A673 (cell line): ENCODE measurements at regions not wholly inside any gene's neighbourhood (a gene's known extent, or its start where the extent isn't known, plus 50 kb on each side); places are given as distances from the start of the nearest gene placed in this dataset.
"Not testable (repeated sequence)": the region's sequence is repeated elsewhere in the genome, so short reads cannot be mapped to it uniquely, and the experiment has no call there.

Experiments used
- BruUV-seq: library from RNA; stranded (reverse); fragments of 400-500 nt; replicated peaks from 2 replicates; lab custom pipeline; 2021; lab: Mats Ljungman, UMichigan
- CTCF ChIA-PET: fragments of 300-600 bp; sonication (Branson Sonifier 250); formaldehyde crosslinking; loops from one replicate; lab custom pipeline; 2022; ENCODE audit warnings: antibody characterized with exemption; lab: Charles Lee
- POLR2A ChIA-PET: fragments of 300-600 bp; sonication (Branson Sonifier 250); formaldehyde crosslinking; loops from one replicate; lab custom pipeline; 2022; ENCODE audit warnings: antibody characterized with exemption; ENCODE audit not compliant: low non-redundant PET; lab: Charles Lee
- DNase-seq: peaks from one replicate; pipeline ENCODE4 v3.0.0-alpha.2; 2015; ENCODE audit warnings: low spot score
- H3K27ac ChIP-seq: fragments of 200-600 bp; sonication (generic); 2 replicates; pipeline ENCODE4 v1.5.1; 2016; ENCODE audit warnings: mixed run types, low read depth, mild to moderate bottlenecking, mixed read lengths, antibody characterized with exemption, low read length; ENCODE audit not compliant: poor library complexity, severe bottlenecking
- H3K27me3 ChIP-seq: fragments of 200-600 bp; sonication (generic); replicated peaks from 2 replicates; pipeline ENCODE4 v1.6.1; 2017; ENCODE audit warnings: mixed run types, low read depth, mild to moderate bottlenecking, mixed read lengths, antibody characterized with exemption, low read length; ENCODE audit not compliant: insufficient read depth, poor library complexity
- H3K36me3 ChIP-seq: fragments of 200-600 bp; sonication (generic); 2 replicates; pipeline ENCODE4 v1.6.1; 2016; ENCODE audit warnings: mixed run types, mild to moderate bottlenecking, mixed read lengths, antibody characterized with exemption, low read length; ENCODE audit not compliant: insufficient read depth, poor library complexity, severe bottlenecking
- H3K4me1 ChIP-seq: fragments of 200-600 bp; sonication (generic); 2 replicates; pipeline ENCODE4 v1.6.1; 2017; ENCODE audit warnings: mixed run types, mild to moderate bottlenecking, mixed read lengths, antibody characterized with exemption, low read length; ENCODE audit not compliant: insufficient read depth, poor library complexity, severe bottlenecking
- H3K4me3 ChIP-seq: fragments of 200-600 bp; sonication (generic); 2 replicates; pipeline ENCODE4 v1.5.1; 2016; ENCODE audit warnings: low read depth, mixed run types, mild to moderate bottlenecking, mixed read lengths, low read length; ENCODE audit not compliant: poor library complexity, severe bottlenecking
- H3K9me3 ChIP-seq: fragments of 200-600 bp; sonication (generic); 2 replicates; pipeline ENCODE4 v1.6.1; 2016; ENCODE audit warnings: mixed run types, low read depth, mild to moderate bottlenecking, mixed read lengths, antibody characterized with exemption, low read length; ENCODE audit not compliant: poor library complexity, severe bottlenecking
- EZH2 ChIP-seq: fragments of 200-600 bp; sonication (generic); IDR thresholded peaks from 2 replicates; pipeline ENCODE4 v1.6.1; 2017; ENCODE audit warnings: borderline replicate concordance, low read depth, mild to moderate bottlenecking, mixed read lengths, antibody characterized with exemption, low read length; ENCODE audit not compliant: poor library complexity, severe bottlenecking
- intact Hi-C: fragments of 100-400 bp; cut with micrococcal nuclease; formaldehyde crosslinking; loops from one replicate; pipeline ENCODE4 v1.10.0; 2022; ENCODE audit not compliant: unreplicated experiment
- TF ChIP-seq, protein P1 (sequence below): fragments of 300-800, 200-600 bp; sonication (generic); conservative IDR thresholded peaks from 2 replicates; pipeline ENCODE4 v1.5.1; 2017; ENCODE audit warnings: low read depth, mild to moderate bottlenecking, antibody characterized with exemption, low read length, moderate library complexity, mixed read lengths

DNA sequence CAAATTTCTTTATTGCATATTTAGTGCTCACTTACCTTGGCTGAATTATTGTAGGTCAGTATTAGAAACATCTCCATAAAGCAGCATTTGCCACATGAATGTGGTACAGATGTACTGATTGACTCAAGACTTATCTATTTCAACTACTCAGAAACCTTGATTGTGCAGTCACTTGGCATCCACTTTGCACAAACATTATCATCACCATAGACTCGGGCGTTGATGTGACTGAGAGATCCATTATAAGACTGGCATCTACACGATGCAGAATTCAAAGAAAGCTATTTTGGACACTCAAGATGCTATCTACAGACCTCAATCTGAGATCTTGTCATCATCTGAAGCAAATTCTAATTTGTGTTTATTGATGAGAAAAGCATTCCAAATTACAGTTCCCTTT lies 102.8 kb upstream of the USP25 start:
- ChIA-PET POLR2A (no interaction called here), CTCF (no interaction called here)
- intact Hi-C loops = no loop called here
- Histone ChIP-seq H3K27me3 (no peaks in the 10 kb centered on the region), H3K4me1 (no peaks in the 10 kb centered on the region), H3K27ac (no peak overlapping the region), H3K4me3 (no peak overlapping the region), H3K36me3 (no peaks in the 10 kb centered on the region), H3K9me3 (no peaks in the 10 kb centered on the region)
- DNase-seq = no peak
- BruUV-seq = no TSS peak
- TF ChIP-seq, protein P1, sequence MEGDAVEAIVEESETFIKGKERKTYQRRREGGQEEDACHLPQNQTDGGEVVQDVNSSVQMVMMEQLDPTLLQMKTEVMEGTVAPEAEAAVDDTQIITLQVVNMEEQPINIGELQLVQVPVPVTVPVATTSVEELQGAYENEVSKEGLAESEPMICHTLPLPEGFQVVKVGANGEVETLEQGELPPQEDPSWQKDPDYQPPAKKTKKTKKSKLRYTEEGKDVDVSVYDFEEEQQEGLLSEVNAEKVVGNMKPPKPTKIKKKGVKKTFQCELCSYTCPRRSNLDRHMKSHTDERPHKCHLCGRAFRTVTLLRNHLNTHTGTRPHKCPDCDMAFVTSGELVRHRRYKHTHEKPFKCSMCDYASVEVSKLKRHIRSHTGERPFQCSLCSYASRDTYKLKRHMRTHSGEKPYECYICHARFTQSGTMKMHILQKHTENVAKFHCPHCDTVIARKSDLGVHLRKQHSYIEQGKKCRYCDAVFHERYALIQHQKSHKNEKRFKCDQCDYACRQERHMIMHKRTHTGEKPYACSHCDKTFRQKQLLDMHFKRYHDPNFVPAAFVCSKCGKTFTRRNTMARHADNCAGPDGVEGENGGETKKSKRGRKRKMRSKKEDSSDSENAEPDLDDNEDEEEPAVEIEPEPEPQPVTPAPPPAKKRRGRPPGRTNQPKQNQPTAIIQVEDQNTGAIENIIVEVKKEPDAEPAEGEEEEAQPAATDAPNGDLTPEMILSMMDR = no peak
- no peak for TF ChIP-seq EZH2

DNA sequence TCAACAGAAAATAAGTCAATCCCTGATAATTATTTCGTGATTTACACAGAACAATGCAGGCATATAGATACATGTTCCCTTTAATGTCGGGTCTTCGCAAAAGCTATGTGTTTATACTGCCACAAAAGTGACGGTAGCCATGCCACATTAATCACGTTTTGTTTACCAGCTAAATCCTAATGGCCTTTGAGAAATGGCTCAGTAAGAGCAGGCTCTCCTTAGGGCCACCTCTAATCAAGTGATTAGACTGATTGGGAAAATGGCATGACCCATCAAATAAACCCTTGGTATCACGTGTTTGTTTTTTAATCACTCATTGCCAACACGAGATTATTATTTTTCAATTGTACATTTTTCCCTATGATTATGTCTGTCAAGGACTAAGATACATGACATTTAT lies 102.0 kb upstream of the USP25 start:
- ChIA-PET CTCF (no interaction called here), POLR2A (no interaction called here)
- no peak overlapping the region for H3K4me3 ChIP-seq
- H3K36me3 ChIP-seq = no peaks in the 10 kb centered on the region
- no peak overlapping the region for H3K27ac ChIP-seq
- H3K9me3 ChIP-seq = no peaks in the 10 kb centered on the region
- no peak for DNase-seq
- TF ChIP-seq, protein P1 = no peak
- no peak for TF ChIP-seq EZH2
- no peaks in the 10 kb centered on the region for H3K27me3 ChIP-seq
- intact Hi-C loops = no loop called here
- BruUV-seq = no TSS peak
- no peaks in the 10 kb centered on the region for H3K4me1 ChIP-seq

DNA sequence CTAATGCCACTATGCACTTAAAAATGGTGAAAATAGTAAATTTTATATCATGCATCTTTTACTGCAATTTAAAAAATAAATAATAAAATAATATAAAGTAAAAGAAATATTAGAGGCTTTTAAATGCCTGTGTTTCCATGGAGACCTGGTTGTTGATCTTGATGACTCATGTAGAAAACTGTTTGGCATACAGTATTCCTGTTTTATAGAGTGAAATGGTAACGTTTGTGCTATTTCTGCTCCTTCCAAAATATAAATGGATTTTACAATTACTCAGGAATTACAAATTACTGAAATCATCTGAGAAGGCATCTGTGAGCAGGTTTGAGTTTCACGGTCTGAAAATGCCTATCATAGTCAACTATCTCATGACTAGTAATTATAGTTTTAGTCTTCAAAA lies 98.4 kb upstream of the USP25 start:
- intact Hi-C loops = loop anchor here (10.0 kb wide), 1 partner anchor 193 kb away; no protein-coding TSS in a partner anchor
- no peak for TF ChIP-seq EZH2
- TF ChIP-seq, protein P1 = no peak
- H3K9me3 ChIP-seq = no peaks in the 10 kb centered on the region
- no peak overlapping the region for H3K27ac ChIP-seq
- no peaks in the 10 kb centered on the region for H3K27me3 ChIP-seq
- H3K36me3 ChIP-seq = no peaks in the 10 kb centered on the region
- H3K4me3 ChIP-seq = no peak overlapping the region
- no TSS peak for BruUV-seq
- DNase-seq = no peak
- ChIA-PET CTCF (no interaction called here), POLR2A (no interaction called here)
- H3K4me1 ChIP-seq = no peaks in the 10 kb centered on the region

DNA sequence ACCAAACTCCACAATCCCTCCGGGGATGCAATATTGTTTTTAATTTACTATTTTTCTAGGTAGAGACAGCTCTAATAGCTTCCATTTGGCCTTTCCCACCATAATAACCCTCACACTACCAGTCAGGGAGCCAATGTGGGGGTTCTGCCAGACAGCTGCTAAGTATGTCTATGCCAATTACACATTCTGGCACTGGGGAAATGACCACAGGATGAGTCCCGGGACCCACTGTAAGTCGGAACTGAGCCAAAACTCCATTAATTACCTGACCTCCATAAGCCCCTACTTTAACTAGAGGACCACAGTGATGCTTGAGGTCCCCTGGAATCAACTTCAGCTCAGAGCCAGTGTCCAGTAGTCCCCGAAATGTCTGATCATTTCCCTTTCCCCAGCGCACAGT lies 95.2 kb upstream of the USP25 start:
- H3K36me3 ChIP-seq, DNase-seq, CTCF ChIA-PET, H3K4me1 ChIP-seq, H3K9me3 ChIP-seq, H3K27ac ChIP-seq, H3K27me3 ChIP-seq, POLR2A ChIA-PET, H3K4me3 ChIP-seq, BruUV-seq: not testable (repeated sequence)
- intact Hi-C loops = loop anchor here (10.0 kb wide), 1 partner anchor 190 kb away; no protein-coding TSS in a partner anchor
